Gastroesophageal sphincter (tissue), 4 donors: ENCODE measurements at regions not wholly inside any gene's neighbourhood (a gene's known extent, or its start where the extent isn't known, plus 50 kb on each side); places are given as distances from the start of the nearest gene placed in this dataset.

Source experiments
- ATAC-seq: fragments of 150-250 bp; one replicate; pipeline ENCODE4 v1.9.1; 2016; ENCODE audit warnings: mild to moderate bottlenecking, moderate library complexity
- H3K27ac ChIP-seq, 4 donors: fragments of 200-600 bp; sonication (generic) in 3 of 4; 1 replicate in 3 of 4; 2 replicates in 1 of 4; pipeline ENCODE4 v1.5.1; 2016 to 2019
- H3K27me3 ChIP-seq: fragments of 200-600 bp; sonication (generic); one replicate; pipeline ENCODE4 v1.5.1; 2019
- H3K36me3 ChIP-seq, 2 donors: fragments of 200-600 bp; sonication (generic); one replicate each; pipeline ENCODE4 v1.5.1; 2019; ENCODE audit warnings: control low read depth in 1 of 2
- H3K4me1 ChIP-seq, 3 donors: fragments of 200-600 bp; sonication (generic); 1 replicate in 2 of 3; 2 replicates in 1 of 3; pipeline ENCODE4 v1.5.1; 2016 to 2019; ENCODE audit warnings: control low read depth in 2 of 3
- H3K4me3 ChIP-seq, 2 donors: fragments of 200-600 bp; sonication (generic); one replicate each; pipeline ENCODE4 v1.5.1; 2019; ENCODE audit warnings: mild to moderate bottlenecking in 1 of 2, moderate library complexity in 1 of 2
- H3K9me3 ChIP-seq, 3 donors: fragments of 200-600 bp; sonication (generic); one replicate each; pipeline ENCODE4 v1.5.1; 2017 to 2019; ENCODE audit warnings: control low read depth in 2 of 3
- CTCF ChIP-seq, 4 experiments: fragments of 200-600 bp in 2 of 4; fragments of 450-650 bp in 2 of 4; sonication (generic) in 1 of 4; IDR thresholded peaks; one replicate each; pipeline ENCODE4 v1.5.1; 2017 to 2019; ENCODE audit warnings: antibody characterized with exemption in 4 of 4, mild to moderate bottlenecking in 2 of 4, moderate library complexity in 2 of 4
- EP300 ChIP-seq: sonication (generic); formaldehyde crosslinking; IDR thresholded peaks from one replicate; pipeline ENCODE4 v1.6.1; 2017; ENCODE audit warnings: antibody characterized with exemption, mild to moderate bottlenecking
- POLR2A ChIP-seq, 2 donors: fragments of 450-650 bp; IDR thresholded peaks; one replicate each; pipeline ENCODE4 v1.6.1; 2017; ENCODE audit warnings: antibody characterized with exemption in 2 of 2, mild to moderate bottlenecking in 2 of 2, moderate library complexity in 1 of 2
- POLR2AphosphoS5 ChIP-seq: sonication (generic); formaldehyde crosslinking; IDR thresholded peaks from one replicate; pipeline ENCODE4 v1.6.1; 2017; ENCODE audit warnings: antibody characterized with exemption
- WGBS, 2 donors: methylation state at CpG; one replicate each; pipeline ENCODE4 v1.1.5; 2018; ENCODE audit warnings: low coverage in 1 of 2; 5-methylcytosine and 5-hydroxymethylcytosine counted together

DNA sequence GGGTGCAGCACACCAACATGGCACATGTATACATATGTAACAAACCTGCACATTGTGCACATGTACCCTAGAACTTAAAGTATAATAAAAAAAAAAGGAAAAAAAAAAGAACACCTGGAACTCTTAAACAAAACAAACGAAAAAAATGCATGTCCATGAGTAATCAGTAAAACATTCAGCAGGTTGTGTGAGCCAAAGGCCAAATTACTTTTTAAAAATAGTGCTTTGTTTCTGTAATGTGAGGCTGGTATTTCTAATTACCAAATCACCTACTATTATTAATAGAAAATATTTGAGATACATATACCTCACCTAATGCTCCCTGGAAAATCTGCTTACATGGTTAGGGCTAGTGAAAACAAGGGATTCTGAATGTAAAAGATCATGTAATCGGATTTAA lies 294.4 kb upstream of the NR5A2 start:
- Histone ChIP-seq H3K36me3 (no peaks in the 10 kb centered on the region), H3K27me3 (no peaks in the 10 kb centered on the region), H3K27ac (no peak overlapping the region), H3K4me3 (no peak overlapping the region), H3K9me3 (no peaks in the 10 kb centered on the region), H3K4me1 (no peaks in the 10 kb centered on the region)
- TF ChIP-seq EP300 (no peak), POLR2A (IDR thresholded peaks at IDR 0.05) (no peak), POLR2AphosphoS5 (no peak), CTCF (IDR thresholded peaks at IDR 0.05) (no peak)
- WGBS, 2 donors: 35 to 56% methylated on average over 2 of the region's 2 CpGs
- no peak for ATAC-seq

DNA sequence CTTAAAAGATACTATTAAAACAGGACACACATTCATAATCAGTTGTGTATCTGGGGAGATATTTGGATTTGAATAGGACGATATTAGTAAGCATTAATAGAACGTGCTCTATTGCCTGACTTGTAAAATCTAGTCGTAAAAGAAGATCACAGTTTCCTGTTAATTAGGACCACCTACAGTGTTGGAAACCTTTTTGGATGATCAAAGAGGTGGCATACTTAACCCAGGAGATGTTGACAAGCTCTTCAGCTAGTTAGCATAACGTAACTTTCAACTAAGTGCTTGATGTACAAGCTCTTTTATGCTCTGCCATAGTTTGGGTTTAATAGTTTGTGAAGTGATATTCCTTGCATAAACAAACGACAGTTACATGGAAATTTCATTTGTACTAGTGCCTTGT lies 293.3 kb upstream of the NR5A2 start:
- Histone ChIP-seq H3K9me3 (no peaks in the 10 kb centered on the region), H3K4me1 (no peaks in the 10 kb centered on the region), H3K4me3 (no peak overlapping the region), H3K27ac (no peak overlapping the region), H3K27me3 (no peaks in the 10 kb centered on the region), H3K36me3 (no peaks in the 10 kb centered on the region)
- no peak for ATAC-seq
- 24 to 31% methylated on average over 5 of the region's 5 CpGs for WGBS, 2 donors
- TF ChIP-seq CTCF (IDR thresholded peaks at IDR 0.05): no peak
- no peak for TF ChIP-seq EP300
- no peak for TF ChIP-seq POLR2AphosphoS5
- no peak for TF ChIP-seq POLR2A (IDR thresholded peaks at IDR 0.05)

- no peak for ATAC-seq
- TF ChIP-seq CTCF (IDR thresholded peaks at IDR 0.05) (no peak), POLR2A (IDR thresholded peaks at IDR 0.05) (no peak), EP300 (no peak)
- WGBS, 2 donors: 46 to 56% methylated on average over 5 to 6 of the region's 6 CpGs
Observed at GRCh38 chr1:199735660-199736059, 291.9 kb upstream of the NR5A2 start.

GRCh38 chr1:199736646-199737045 lies 290.9 kb upstream of the NR5A2 start:
- Histone ChIP-seq H3K27me3 (no peaks in the 10 kb centered on the region), H3K36me3 (no peaks in the 10 kb centered on the region), H3K27ac (no peak overlapping the region), H3K9me3 (no peaks in the 10 kb centered on the region), H3K4me3 (no peak overlapping the region), H3K4me1 (no peaks in the 10 kb centered on the region)
- TF ChIP-seq POLR2A (IDR thresholded peaks at IDR 0.05): no peak
- no peak for TF ChIP-seq POLR2AphosphoS5
- no peak for TF ChIP-seq EP300
- no peak for TF ChIP-seq CTCF (IDR thresholded peaks at IDR 0.05)
- ATAC-seq: no peak
- 76 to 79% methylated on average over 3 of the region's 3 CpGs for WGBS, 2 donors

More at GRCh38 chr1:199735660-199736059, 291.9 kb upstream of the NR5A2 start:
- Histone ChIP-seq H3K4me3 (no peak overlapping the region), H3K4me1 (no peaks in the 10 kb centered on the region), H3K36me3 (no peaks in the 10 kb centered on the region), H3K9me3 (no peaks in the 10 kb centered on the region), H3K27me3 (no peaks in the 10 kb centered on the region), H3K27ac (no peak overlapping the region)

GRCh38 chr1:199741586-199741985 lies 285.9 kb upstream of the NR5A2 start:
- no peaks in the 10 kb centered on the region for H3K36me3 ChIP-seq
- no peaks in the 10 kb centered on the region for H3K4me1 ChIP-seq
- H3K9me3 ChIP-seq: no peaks in the 10 kb centered on the region
- H3K4me3 ChIP-seq: no peak overlapping the region
- 69 to 87% methylated on average over 5 to 7 of the region's 7 CpGs for WGBS, 2 donors
- TF ChIP-seq POLR2A (IDR thresholded peaks at IDR 0.05) (no peak), EP300 (no peak), CTCF (IDR thresholded peaks at IDR 0.05) (no peak), POLR2AphosphoS5 (no peak)
- no peak overlapping the region for H3K27ac ChIP-seq
- no peak for ATAC-seq
- H3K27me3 ChIP-seq: no peaks in the 10 kb centered on the region
